ENCODE measurements at regions not wholly inside any gene's neighbourhood (a gene's known extent, or its start where the extent isn't known, plus 50 kb on each side); places are given as distances from the start of the nearest gene placed in this dataset.
"Not testable (repeated sequence)": the region's sequence is repeated elsewhere in the genome, so short reads cannot be mapped to it uniquely, and the experiment has no call there.

- DNase-seq (ENCODE audit: low read depth), result no peak
Measured at GRCh38 chr7:145919712-145920111, 196.9 kb upstream of the CNTNAP2 start.

- no peak for DNase-seq (ENCODE audit: low read depth)
Measured at GRCh38 chr7:145916776-145917175, 199.8 kb upstream of the CNTNAP2 start.

GRCh38 chr7:145915679-145916078 is 200.9 kb upstream of the CNTNAP2 start:
- no peak for DNase-seq (ENCODE audit: low read depth)

GRCh38 chr7:145909991-145910513 is 206.5 kb upstream of the CNTNAP2 start:
- DNase-seq (ENCODE audit: low read depth), result no peak

GRCh38 chr7:145903658-145904057 is 212.9 kb upstream of the CNTNAP2 start:
- DNase-seq (ENCODE audit: low read depth), result no peak

- DNase-seq (ENCODE audit: low read depth), result no peak
Measured at GRCh38 chr7:145902123-145902522, 214.5 kb upstream of the CNTNAP2 start.

GRCh38 chr7:145899938-145900337 is 216.7 kb upstream of the CNTNAP2 start:
- DNase-seq (ENCODE audit: low read depth), result no peak

GRCh38 chr7:145893925-145894535 is 222.6 kb upstream of the CNTNAP2 start:
- DNase-seq (ENCODE audit: low read depth), result no peak

GRCh38 chr7:145884716-145885514 is 231.7 kb upstream of the CNTNAP2 start:
- DNase-seq (ENCODE audit: low read depth), result no peak

- DNase-seq (ENCODE audit: low read depth), result no peak
Measured at GRCh38 chr7:145876376-145876775, 240.2 kb upstream of the CNTNAP2 start.

- DNase-seq (ENCODE audit: low read depth), result no peak
Measured at GRCh38 chr7:145875267-145875666, 241.3 kb upstream of the CNTNAP2 start.

GRCh38 chr7:145868935-145869334 is 247.7 kb upstream of the CNTNAP2 start:
- no peak for DNase-seq (ENCODE audit: low read depth)

- no peak for DNase-seq (ENCODE audit: low read depth)
Measured at GRCh38 chr7:145862212-145862611, 254.4 kb upstream of the CNTNAP2 start.

- DNase-seq (ENCODE audit: low read depth), result no peak
Measured at GRCh38 chr7:145860809-145861208, 255.8 kb upstream of the CNTNAP2 start.

- no peak for DNase-seq (ENCODE audit: low read depth)
Measured at GRCh38 chr7:145850636-145851035, 266.0 kb upstream of the CNTNAP2 start.

- DNase-seq (ENCODE audit: low read depth), result no peak
Measured at GRCh38 chr7:145848691-145849090, 267.9 kb upstream of the CNTNAP2 start.

GRCh38 chr7:145845345-145845744 is 271.3 kb upstream of the CNTNAP2 start:
- no peak for DNase-seq (ENCODE audit: low read depth)

- DNase-seq (ENCODE audit: low read depth), result no peak
Measured at GRCh38 chr7:145839814-145840213, 276.8 kb upstream of the CNTNAP2 start.

- DNase-seq (ENCODE audit: low read depth), result no peak
Measured at GRCh38 chr7:145831616-145832206, 284.9 kb upstream of the CNTNAP2 start.

GRCh38 chr7:145817687-145818086 is 298.9 kb upstream of the CNTNAP2 start:
- DNase-seq (ENCODE audit: low read depth), result no peak

- DNase-seq (ENCODE audit: low read depth), result no peak
Measured at GRCh38 chr7:145812218-145812617, 304.4 kb upstream of the CNTNAP2 start.

- not testable (repeated sequence) for DNase-seq (ENCODE audit: low read depth)
Measured at GRCh38 chr7:145805496-145805895, 311.1 kb upstream of the CNTNAP2 start.

- DNase-seq (ENCODE audit: low read depth), result no peak
Measured at GRCh38 chr7:145797507-145797906, 319.1 kb upstream of the CNTNAP2 start.
